ENCODE measurements at regions not wholly inside any gene's neighbourhood (a gene's known extent, or its start where the extent isn't known, plus 50 kb on each side); places are given as distances from the start of the nearest gene placed in this dataset.
"Not testable (repeated sequence)": the region's sequence is repeated elsewhere in the genome, so short reads cannot be mapped to it uniquely, and the experiment has no call there.

DNA sequence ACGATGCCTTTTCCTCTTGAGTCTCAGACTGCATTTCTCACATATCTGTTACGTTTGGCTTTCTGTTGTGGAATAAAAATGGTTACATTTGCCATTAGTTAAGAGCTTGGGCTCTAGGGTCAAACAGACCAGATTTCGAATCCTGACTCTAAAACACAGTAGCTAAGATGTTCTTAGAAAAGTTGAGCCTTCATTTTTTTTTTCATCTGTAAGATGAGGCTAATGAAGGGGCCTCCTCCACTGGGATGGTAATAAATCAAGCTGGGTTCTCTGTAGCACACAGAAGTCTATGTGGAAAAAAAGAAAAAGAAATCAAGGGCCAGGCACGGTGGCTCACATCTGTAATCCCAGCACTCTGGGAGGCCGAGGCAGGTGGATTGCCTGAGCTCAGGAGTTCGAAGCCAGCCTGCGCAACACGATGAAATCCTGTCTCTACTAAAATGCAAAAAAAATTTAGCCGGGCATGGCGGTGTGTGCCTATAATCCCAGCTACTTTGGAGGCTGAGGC lies 49.9 kb upstream of the CAPRIN1 start:
- DNase-seq: no peak

DNA sequence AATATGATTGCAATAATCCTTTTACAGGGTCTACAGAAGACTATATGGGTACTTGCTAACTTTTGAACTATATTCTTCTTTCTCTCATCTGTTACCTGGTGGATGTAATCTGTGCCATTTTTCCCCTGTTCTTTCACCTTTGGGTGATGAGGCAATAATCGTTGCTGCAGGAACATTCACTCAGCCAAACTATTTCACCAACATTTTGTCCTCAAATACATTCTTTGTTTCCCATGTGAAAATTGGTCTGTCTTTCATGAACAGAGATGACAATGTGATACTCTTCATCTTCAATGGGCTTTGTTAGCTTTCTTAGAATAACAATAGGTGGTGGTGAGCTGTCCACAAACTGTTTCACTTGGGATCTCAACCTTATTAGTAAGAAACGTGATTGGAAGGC lies 52.1 kb upstream of the CAPRIN1 start:
- DNase-seq: no peak

DNA sequence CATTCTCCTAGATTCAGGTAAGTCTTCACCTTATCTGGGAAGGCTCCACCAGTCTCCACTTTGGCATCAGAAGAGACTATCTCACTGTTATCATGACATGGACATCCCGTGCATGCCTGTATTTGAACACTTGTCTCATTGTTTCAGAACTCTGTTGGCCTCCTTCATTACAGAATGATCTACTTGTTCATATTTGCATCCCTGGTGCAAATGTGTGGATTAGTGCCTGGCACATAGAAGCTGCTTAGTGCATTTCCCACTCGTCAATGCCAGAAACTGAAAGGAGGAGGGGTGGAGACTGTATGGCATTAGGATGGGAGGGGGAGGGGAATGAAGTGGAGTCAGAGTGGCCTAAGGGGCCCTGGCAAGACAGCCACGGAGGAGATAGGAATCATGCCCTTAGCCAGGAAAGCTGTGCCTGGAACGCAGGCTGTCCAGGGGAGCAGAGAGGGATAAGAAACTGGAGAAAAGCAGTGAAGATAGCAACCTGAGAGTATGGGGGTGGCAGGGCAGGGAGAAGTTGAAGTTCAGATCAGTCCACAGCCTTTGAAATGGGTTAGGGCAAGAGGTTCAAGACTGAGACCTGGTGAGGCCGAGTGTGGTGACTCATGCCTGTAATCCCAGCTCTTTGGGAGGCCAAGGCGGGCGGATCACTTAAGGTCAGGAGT lies 53.8 kb upstream of the CAPRIN1 start:
- peak; percentile 83 for DNase-seq

DNA sequence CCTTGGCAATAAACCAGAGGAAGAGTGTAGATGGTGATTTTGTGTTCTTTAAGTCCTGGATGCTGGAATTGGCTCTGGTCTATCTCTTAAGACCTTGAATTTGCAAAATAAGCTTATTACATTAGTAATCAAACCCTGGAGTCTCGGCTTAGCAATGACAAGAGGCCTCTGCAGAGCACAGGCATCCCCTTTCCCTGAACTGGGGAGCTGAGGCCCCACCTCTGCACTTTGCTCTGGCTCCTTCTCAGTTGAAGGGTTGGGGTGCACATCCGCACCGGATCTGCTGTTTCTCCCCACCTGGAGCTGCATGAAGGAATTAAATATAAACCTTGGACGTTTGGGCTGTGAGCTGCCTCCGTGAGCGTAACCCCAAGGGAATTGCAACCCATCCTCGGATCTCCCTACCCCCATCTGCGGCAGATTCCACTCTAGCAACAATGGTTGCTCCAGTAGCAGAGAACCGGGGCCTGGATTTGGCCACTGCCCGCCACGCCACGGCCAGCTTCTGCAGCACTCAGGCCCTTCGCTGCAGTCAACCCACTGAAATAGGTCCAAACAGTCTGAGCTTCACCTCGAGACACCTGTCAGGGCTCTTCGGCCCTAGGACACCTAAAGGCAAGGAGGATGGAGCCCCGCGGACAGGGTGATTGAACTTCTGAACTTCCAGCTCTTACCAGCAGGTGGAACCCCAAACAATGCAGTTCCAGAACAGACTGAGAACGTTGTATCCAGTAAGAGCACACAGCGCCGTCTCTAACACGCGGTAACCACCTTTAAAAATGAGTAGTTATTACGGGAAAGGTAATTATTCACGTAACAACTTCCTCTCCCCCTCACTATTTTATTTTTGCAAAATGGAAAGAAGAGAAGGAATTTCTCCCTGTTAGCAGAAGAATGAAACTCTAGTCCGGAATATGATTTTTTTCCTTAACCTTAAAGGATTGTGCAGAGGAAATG lies 54.8 kb upstream of the CAPRIN1 start:
- peak; percentile 87 for DNase-seq

DNA sequence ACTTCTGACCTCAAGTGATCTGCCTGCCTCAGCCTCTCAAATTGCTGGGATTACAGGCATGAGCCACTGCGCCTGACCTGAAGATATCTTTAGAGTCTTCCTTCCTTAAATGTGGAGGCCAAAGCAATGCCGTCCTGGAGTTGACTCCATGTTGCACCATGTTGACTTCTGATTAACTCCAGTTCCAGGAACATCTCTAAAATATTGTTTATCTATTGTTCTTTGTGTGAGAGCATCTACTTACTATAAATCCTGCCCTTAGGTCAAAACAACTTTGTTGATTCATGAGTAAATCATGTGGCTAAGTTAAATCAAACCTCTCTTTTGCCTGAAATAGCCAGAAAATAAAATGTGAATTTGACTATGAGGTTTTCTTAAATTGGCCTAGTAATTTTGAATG lies 56.6 kb upstream of the CAPRIN1 start:
- DNase-seq: no peak

DNA sequence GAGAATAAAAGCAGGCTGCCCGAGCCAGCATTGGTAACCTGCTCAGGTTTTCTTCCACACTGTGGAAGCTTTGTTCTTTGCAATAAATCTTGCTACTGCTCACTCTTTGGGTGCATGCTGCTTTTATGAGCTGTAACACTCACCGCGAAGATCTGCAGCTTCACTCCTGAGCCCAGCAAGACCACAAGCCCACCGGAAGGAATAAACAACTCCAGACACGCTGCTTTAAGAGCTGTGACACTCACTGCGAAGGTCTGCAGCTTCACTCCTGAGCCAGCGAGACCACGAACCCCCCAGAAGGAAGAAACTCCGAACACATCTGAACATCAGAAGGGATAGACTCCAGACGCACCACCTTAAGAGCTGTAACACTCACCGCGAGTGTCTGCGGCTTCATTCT lies 60.4 kb upstream of the CAPRIN1 start:
- not testable (repeated sequence) for DNase-seq

DNA sequence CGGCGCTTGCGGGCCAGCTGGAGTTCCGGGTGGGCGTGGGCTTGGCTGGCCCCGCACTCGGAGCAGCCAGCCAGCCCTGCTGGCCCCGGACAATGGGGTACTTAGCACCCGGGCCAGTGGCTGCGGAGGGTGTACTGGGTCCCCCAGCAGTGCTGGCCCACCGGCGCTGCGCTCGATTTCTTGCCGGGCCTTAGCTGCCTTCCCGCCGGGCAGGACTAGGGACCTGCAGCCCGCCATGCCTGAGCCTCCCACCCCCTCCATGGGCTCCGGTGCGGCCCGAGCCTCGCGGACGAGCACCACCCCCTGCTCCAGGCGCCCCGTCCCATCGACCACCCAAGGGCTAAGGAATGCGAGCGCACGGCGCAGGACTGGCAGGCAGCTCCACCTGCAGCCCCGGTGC lies 61.4 kb upstream of the CAPRIN1 start:
- DNase-seq: not testable (repeated sequence)

DNA sequence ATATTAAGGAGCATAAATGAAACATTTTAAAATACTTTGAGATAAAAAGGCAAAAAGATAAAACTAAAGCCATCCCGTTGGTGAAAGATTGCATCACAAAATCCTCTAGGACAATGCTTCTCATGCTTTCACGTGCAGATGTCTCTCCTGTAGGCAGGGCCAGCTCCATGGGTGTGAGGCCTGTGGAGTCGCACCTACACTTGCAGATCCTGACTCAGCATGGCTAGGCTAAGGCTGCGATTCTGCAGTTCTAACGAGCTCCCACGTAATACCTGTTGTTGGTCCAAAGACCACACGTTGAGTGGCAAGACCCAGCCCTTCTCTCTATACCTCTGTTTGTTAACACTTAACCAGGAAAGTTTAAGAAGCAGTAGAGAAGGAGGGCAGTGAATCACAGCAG lies 62.1 kb upstream of the CAPRIN1 start:
- no peak for DNase-seq

DNA sequence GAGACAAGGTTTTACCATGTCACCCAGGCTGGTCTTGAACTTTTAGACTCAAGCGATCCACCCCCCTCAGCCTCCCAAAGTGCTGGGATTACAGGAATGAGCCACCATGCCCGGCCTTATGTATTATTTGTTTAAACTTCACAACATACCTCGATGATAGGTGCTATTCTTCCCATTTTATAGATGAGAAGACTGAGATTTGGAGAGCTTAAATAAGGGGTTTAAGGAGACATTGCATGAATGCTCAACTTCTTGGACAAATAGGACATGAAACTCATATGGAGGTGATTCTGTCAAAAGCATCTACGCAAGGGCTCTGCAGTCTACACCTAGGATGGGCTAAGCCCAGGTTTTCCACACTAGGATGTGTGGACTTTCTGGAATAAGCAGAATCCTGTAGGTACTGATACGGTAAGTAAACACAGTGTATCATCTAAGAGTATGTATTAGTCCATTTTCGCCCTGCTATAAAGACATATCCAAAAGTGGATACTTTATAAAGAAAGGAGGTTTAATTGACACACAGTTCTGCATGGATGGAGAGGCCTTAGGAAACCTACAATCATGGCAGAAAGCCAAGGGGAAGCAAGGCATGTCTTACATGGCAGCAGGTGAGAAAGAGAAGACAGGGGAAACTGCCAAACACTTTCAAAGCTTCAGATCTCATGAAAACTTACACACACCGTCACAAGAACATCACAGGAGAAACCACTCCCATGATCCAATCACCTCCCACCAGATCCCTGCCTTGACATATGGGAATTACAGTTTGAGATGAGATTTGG lies 62.8 kb upstream of the CAPRIN1 start:
- no peak for DNase-seq

DNA sequence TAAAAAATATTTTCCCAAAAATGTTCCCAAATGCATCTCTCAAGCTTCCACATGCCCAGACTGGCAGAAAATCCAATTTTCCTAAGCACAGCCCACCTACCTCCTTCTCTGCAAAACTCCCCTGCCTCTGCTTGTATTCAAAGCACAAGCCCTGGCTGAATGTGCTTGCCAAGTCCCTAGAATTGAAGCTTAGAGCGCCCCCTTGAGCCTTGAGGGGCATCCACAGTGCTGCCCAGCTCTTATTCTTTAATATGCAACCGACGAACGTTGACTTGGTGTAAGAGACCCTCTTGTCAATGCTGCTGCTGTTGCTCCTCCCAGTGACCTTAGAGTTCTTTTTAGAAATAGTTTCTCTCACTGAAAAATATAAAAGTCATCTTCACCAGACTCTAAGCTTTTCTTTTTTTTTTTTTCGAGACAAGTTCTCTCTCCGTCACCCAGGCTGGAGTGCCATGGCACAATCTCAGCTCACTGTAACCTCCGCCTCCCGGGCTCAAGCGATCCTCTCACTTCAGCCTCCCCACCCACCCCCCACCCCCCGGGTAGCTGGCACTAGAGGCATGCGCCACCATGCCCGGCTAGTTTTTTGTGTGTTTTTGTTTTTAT lies 63.5 kb upstream of the CAPRIN1 start:
- DNase-seq: peak; percentile 77

DNA sequence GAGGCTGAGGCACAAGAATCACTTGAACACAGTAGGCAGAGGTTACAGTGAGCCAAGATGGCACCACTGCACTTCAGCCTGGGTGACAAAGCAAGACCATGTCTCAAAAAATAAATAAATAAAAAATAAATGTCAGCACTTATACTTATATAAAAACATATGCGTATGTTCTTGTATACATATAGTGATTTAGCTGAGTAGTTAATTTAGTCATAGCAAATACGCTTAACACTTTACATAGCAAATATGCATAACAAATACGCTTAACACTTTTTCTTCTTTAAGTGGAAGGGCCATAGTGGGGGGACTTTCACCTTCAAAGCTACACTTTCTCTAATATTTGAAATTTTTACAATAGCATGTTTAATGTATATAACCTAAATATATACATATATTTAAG lies 64.0 kb upstream of the CAPRIN1 start:
- no peak for DNase-seq

DNA sequence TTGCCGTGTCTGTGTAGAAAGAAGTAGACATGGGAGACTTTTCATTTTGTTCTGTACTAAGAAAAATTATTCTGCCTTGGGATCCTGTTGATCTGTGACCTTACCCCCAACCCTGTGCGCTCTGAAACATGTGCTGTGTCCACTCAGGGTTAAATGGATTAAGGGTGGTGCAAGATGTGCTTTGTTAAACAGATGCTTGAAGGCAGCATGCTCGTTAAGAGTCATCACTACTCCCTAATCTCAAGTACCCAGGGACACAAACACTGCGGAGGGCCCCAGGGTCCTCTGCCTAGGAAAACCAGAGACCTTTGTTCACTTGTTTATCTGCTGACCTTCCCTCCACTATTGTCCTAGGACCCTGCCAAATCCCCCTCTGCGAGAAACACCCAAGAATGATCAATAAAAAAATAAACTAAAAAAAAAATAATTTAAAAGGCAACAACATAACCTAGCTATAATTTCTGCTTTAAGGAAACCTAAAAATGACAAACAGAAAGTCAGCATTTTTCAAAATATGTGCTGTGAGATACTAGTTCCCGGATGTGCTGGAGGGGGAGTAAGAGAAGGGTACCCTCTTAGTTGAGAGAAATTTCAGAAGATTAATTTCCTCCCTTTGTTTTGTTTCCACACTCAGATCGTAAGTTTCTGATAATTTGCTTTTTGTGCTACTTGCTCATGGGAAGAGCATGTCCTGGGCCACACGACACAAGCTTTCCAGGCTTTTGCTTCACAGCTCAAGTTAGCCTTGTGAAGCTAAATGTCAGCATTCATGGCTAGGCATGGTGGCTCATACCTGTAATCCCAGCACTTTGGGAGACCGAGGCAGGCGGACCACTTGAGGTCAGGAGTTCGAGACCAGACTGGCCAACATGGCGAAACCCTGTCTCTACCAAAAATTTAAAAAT lies 64.7 kb upstream of the CAPRIN1 start:
- DNase-seq: not testable (repeated sequence)

DNA sequence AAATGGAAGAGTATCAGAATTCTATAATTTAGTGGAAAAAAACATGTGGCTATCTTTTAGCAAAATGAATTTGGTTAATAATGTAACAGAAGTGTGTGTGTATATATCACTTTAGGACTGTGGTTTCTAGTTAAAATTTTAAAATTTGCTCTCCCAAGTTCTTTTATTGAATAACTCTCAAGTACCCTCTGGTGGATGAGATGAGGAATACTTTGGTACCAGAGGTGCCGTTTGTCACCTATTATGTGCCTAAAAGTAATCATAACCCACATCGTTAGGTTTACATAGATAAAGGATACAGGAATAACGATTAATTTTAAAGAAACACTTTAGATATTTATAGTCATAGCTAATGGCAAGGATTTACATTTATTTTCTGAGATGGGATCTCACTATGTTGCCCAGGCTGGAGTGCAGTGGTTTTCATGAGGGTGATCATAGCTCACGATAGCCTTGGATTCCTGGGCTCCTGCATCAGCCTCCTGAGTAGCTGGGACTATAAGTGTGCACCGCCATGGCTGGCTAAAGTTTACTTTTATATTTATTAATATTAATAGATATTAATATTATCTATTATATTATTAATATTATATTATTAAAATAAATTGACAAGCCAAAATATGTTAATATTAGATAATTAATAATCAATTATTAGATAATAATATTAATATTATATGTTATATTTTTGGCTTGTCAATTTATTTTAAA lies 66.7 kb upstream of the CAPRIN1 start:
- DNase-seq: no peak

DNA sequence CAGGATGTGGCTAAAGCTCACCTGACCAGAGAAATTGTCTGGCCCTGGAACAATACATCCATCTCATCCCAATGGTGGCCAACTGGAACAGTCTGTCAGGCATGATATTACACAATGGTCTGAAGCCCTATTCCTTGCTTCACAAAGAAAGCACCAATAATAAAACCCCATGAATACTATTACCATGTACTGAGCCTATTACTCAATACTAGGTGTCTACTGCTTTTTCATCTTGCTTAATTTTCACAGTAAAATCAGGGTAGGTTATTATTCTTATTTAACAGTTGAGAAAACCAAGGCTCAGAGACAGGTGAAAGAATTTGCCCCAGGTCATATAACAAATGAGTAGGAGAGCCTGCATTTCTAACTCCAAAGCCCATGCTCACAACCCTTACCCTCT lies 68.9 kb upstream of the CAPRIN1 start:
- DNase-seq: no peak

DNA sequence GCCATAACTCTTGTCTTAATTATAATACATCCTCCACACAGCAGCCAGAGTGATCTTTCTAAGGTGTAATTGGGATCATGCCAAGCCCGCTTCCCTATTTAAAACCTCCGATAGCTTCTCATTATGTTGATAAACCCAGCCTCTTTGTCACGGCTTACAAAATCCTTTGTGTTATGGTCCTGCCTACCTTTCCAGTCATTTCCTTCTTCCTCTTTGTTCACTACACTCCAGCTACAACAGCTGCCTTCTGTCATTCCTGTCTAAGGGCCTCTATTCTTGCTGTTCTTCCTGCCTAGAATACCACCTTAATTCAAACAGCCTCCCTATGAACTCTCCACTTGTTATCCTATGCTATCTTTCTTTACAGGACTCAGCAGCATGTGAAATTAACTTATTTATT lies 70.6 kb upstream of the CAPRIN1 start:
- DNase-seq: no peak

DNA sequence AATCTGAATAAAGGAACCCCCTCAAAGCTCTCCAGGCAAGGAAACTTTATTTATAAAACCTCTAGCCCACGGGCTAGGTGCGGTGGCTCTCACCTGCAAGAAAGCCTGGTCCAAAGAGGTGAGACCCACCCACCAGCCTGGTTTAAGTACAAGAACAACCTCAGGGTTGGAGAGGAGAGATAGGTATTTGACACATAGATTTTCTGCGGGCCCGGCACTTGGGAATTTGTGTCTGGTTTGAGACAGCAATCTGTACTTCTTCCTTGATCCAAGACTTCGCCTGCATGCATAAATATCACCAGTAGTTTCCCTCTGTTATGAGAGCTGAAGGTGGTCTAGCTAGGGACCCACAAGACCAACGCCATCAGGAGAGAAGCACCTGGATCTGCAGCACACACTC lies 73.2 kb upstream of the CAPRIN1 start:
- no peak for DNase-seq

DNA sequence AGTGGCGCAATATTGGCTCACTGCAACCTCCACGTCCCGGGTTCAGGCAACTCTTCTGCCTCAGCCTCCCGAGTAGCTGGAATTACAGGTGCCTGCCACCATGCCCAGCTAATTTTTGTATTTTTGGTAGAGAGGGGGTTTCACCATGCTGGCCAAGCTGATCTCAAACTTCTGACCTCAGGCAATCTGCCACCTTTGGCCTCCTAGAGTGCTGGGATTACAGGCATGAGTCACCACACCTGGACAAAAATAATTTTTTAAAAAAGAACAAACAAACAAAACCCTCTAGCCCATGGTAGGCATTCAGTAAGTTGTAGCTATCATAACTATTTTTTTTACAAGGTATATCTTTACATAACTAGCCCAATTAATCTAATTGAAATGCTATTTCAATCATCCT lies 73.9 kb upstream of the CAPRIN1 start:
- no peak for DNase-seq

DNA sequence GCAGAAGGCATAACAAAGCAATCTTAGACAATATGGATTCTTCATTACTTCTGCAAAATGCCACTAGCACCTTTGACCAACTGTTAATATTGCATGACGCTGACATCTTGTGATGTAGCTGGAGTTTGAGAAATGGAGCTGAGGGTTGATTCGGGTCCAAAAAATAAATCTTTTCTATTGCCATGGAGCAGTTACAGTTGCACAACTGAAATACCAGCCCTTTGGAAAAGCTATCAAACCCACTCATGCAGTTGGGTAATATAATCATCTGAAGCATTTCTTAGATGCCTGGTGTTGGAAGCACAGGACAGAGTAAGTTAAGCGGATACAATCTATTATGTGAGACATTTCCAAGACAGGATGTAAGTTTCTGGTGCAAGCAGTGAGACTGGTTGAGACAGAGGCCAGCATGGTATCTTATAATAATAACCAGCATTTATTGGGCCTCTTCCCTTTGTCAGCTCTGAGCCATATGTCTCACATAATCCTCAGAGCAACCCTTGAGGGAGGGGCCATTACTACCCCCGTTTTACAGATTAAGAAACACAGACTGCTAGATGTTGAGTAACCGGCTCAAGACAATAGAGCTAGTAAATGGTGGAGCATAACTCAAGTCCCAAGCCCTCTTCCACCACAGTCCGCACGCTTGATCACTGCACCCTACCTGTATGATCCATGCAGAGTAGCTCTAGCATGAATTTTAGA lies 74.9 kb upstream of the CAPRIN1 start:
- DNase-seq: no peak

DNA sequence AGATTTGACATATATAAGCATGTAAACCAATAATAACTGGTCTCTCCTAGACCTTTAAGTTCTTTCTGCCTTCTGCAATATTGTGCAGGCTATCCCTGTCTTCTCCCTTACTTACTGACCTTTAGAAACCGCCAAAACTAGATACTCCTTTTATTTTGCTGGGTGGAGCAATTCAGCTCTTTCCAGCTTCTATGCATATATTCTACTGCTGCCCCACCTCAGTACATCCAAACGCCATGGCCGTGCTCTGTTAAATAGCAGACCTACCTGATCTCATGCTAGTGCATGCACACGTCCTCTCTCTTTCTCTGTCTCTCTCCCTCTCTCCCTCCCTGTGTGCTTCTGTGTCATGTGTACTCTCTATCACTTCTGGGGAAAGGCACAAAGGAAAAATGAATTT lies 76.7 kb upstream of the CAPRIN1 start:
- no peak for DNase-seq

DNA sequence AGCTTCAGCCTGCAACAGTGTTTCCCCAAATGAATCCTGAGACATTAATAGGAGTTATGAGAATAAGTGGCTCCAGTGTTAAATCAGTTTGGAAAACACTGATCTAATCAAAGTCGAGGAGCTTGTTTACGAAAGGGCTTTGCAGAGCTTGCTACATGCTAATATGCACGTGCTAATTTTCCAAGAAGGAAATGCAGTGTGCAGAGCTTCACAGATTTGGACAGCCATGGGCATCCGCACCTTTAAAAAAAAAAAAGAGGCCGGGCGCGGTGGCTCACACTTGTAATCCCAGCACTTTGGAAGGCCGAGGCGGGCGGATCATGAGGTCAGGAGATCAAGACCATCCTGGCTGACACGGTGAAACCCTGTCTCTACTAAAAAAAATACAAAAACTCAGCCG lies 79.7 kb upstream of the LMO2 start:
- DNase-seq: not testable (repeated sequence)

All from islet precursor cell (in vitro differentiated cells).